ENCODE measurements at regions not wholly inside any gene's neighbourhood (a gene's known extent, or its start where the extent isn't known, plus 50 kb on each side); places are given as distances from the start of the nearest gene placed in this dataset.

- DNase-seq: no peak
These were observed 1850.6 kb upstream of the SEL1L start for GRCh38 chr14:83384253-83384652.

GRCh38 chr14:83395321-83395720 lies 1861.7 kb upstream of the SEL1L start:
- DNase-seq: no peak

DNA sequence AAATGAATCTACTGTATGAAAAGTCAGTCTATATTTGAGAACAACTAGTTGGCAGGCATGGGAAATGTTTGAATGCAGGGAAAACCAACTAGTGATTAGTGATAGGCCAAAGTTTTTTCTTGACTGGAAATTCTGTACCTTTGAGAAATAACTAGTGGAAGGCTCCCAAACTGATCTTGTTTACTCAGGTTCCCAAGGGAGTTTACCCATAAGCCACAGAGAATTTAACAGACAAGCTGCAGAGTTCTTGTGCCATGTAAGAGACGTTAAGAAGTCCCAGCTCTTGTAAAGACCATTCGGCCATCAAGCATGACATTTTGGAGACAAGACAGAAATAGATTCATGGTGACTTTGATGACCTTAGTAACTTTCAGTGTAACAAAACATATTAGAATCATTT lies 1882.8 kb upstream of the SEL1L start:
- no peak for DNase-seq

- no peak for DNase-seq
These were observed 1885.8 kb upstream of the SEL1L start for GRCh38 chr14:83419420-83419819.

DNA sequence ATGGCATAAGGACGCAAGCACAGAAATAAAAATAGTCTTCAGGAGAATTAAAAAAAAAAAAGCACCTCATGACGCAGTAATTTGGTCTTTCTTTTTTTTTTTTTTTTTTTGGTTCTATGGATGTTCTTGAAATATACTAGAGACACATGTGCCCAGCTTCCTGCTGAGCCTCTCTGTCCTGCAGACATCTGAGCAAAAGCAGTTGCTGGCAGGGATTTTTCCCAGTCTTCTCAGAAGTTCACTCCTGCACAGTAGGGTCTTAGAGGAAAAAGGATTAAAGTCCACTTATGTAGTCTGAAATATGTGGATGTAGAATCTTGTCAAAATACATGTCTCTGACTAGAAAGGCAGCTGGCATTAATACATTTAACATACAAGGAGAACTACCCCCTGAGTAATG lies 1888.1 kb upstream of the SEL1L start:
- no peak for DNase-seq

GRCh38 chr14:83425138-83425537 lies 1891.5 kb upstream of the SEL1L start:
- DNase-seq: no peak

GRCh38 chr14:83425706-83426105 lies 1892.1 kb upstream of the SEL1L start:
- DNase-seq: no peak

DNA sequence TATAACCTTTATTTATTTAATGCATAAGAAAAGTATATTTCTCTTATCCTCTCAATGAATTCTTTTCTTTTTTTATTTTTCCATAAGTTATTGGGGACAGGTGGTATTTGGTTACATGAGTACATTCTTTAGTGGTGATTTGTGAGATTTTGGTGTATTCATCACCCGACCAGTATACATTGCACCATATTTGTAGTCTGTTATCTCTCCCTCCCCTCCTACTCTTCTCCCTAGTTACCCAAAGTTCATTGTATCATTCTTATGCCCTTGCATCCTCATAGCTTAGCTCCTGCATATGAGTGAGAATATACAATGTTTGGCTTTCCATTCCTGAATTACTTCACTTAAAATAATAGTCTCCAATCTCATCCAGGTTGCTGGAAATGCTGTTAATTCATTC lies 1900.0 kb upstream of the SEL1L start:
- no peak for DNase-seq

- no peak for DNase-seq
These were observed 1908.1 kb upstream of the SEL1L start for GRCh38 chr14:83441801-83442200.

DNA sequence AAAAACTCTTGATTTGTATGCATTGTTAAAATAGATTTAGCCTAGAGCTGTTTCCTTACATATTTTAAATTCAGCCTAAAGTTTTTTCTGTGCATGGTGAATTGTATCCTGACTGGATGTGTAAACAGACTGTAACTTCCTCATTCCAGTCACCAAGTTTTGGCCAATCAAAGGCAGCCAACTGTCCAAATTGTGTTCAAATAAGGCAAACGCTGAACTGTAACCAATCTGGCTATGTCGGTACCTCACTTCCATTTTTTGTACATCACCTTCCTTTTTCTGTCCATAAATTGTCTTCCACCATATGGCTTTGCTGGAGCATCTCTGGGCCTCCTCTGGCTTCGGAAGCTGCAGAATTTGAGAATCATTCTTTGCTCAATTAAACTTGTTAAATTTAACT lies 1921.9 kb upstream of the SEL1L start:
- no peak for DNase-seq

DNA sequence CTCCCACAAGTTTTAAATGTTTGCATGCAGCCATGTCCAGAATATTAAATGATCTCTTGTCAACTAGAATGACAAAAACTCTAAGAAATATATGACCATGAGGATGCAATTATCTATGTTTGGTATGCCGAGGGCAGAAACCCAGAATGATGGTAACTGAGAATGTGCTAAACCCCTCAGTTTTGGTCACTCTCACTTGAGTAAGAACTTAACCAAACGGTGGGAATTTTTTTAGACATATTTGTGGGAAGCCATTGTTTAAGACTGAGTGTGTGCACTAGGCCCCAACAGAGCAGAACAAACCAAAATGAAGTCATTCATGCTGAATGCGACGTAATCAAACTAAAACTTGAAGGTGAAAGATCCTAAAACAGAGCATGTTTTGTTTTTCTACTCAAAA lies 1927.9 kb upstream of the SEL1L start:
- DNase-seq: no peak

- DNase-seq: no peak
These were observed 1929.1 kb upstream of the SEL1L start for GRCh38 chr14:83462759-83463158.

DNA sequence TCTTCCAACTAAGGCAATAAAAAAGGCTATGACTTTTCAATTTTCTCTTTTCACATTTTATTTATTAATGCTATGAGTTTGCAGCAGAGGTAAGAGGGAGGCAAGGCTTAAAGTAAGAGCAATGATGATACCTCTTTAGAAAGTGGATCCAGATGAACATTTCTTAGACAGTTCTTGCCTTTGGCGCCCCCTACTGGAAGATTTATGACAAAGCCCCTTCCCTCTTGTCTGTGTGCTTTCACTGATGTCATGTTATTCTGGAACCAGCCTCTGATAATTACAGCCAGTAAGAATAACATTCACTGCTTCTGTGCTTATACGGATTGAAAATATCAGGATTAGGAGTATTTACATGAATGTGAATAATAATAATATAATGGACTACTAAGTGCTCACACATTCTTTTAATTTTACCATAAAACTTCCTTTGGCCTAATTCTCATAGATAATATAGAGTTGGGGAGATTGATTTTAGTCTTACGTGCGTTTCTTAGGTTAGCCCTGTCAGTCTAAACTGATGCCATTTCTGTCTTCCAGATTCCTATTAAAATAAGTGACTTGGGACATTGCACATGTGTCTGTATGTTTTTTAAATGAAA lies 1929.9 kb upstream of the SEL1L start:
- DNase-seq: no peak

GRCh38 chr14:83467811-83468210 lies 1934.2 kb upstream of the SEL1L start:
- no peak for DNase-seq

DNA sequence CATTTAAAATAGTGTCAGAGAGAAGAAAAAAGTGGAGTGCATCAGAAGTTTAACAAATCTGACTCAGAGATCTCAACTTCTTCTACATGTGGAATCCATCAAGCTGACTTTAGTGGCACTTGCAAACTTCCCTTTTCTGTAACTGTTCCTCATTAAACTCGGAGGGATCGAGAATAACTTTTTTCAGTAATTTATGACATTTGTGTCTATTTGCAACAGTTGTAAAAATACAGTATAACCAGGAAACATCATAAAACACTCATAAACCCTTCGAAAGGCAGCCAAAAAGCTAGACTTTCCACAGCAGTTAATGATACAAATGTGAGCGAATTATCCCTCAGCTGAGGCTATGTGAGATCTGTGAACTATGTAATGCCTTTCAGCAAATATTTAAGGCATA lies 1936.8 kb upstream of the SEL1L start:
- no peak for DNase-seq

DNA sequence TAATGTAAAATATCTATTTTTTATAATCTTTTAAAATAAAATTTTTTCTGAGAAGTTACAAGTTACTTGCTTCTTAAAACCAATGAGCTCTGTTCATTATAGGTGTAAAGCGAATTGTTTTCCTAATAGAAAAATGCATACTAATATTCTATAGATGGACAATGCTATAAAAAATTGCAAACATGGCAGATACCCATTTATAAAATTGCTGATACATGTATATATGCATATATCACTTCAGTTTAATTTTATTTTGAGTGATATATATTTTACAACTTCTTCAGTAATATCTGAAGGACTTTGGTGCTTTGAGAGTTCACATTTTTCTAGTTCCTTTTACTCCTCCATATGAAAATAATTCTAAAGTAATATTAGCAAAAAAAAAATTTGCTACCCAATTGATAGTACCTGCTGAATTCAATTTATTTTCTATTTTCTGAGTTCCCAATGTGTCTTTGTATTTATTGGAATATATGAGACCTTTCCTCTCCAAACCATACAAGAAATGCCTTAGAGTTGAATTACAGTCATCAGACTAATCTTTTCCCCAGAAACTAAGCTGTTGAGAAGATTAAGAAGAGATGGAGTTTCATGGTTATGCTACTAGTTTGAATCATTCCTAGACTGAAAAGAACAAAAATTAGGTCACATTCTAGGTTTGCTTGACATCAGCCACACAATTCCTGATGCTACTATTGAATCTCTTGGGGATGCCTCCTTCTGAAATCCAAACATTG lies 1937.5 kb upstream of the SEL1L start:
- DNase-seq: no peak

- no peak for DNase-seq
These were observed 1940.0 kb upstream of the SEL1L start for GRCh38 chr14:83473416-83474235.

DNA sequence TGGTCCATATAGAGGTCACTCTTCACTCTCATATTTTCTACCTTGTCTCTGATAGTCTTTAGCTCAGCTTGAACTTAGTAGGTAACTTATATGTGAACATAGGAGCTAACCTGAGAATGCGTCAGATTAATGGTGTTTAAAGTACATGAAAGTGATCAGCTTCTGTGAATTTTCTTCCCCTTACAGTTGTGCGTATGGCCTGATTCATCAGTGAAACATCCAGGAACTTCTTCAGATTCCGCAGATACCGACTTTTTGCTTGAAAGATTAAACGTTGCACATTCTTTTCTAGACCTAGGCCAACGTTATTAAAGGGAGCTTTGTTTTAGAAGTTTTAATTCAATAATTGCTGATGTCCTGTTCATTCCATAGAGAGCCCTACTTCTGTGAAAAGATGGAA lies 1945.1 kb upstream of the SEL1L start:
- DNase-seq: no peak

- DNase-seq: no peak
These were observed 1949.4 kb upstream of the SEL1L start for GRCh38 chr14:83483063-83483462.

DNA sequence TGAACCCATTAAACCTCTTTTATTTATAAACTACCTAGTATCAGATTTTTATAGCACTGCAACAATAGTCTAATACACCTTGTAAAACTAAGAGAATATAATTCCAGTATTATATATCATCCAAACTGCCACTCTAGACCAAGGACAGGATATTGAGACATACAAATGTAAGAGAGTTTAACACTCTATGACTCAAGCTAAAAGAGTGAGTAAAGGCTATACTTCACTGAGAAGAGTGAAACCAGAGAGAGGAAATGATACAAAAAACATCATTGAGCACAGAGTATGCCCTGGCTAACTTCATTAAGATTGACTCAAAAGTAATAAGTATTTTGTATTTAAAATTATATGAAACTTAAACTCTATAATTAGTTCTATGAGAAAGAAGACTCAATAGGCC lies 1951.9 kb upstream of the SEL1L start:
- DNase-seq: no peak

GRCh38 chr14:83491091-83491490 lies 1957.4 kb upstream of the SEL1L start:
- no peak for DNase-seq

DNA sequence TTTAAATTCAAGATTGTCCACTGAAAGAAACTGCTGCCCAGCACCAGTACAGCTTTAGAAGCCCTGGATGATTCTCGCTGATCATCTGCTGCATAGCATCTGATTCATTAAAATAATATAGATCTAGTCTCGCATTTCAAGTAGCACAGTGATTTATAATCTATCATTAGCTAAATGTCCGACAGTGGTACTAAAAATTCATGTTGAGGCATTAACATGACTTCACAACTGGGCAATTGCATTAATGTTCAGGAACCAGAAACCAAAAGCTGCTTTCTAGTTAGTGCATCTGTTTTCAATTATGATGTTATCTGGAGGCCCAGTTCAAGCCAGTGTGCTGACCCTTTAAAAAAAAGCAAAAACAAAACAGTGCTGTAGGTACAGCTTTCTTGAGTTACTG lies 1987.2 kb upstream of the SEL1L start:
- no peak for DNase-seq

- DNase-seq: no peak
These were observed 1995.9 kb upstream of the SEL1L start for GRCh38 chr14:83529531-83529930.

DNA sequence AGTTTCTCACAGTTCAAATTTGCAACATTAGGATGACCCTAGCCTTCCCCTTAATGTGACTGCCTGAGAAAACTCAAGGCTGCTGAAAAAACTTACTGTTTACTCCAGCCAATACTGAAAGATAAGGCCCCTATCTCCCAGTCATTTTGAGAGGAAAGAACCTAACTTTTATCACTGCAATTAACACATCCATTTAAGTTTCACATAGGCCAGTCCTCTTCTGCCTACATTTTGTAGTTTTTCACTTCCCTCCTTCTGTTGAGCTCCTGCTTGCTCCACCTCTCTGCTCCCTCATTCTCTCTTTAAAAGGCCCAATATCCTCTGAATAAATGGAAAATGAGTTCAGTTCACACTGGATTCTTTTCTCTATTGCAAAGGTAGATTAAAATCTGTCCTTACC lies 1996.2 kb upstream of the FLRT2 start:
- no peak for DNase-seq
